ENCODE measurements at regions not wholly inside any gene's neighbourhood (a gene's known extent, or its start where the extent isn't known, plus 50 kb on each side); places are given as distances from the start of the nearest gene placed in this dataset.
"Not testable (repeated sequence)": the region's sequence is repeated elsewhere in the genome, so short reads cannot be mapped to it uniquely, and the experiment has no call there.

DNA sequence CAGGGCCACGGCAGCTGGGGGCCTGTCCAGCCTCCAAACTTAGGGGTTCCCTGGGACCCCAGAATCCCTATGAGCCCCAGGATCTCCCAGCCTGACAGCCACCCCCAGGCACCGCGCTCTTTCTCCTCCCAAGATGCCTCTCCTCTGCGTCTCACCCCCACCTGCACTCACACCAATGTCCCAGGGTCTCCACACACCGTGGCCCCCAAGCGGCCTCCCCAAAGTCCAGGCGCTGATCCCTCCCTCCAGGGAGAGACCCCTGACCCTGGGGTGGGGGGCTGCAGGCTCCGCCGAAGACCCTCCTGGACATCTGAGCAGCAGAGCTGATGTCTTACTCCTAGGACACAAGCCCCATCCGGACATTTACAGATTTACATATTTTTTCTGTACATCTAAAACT lies 123.2 kb upstream of the ZNF469 start:
- DNase-seq; H3K4me3 ChIP-seq; intact Hi-C loops (cut with DNase I; ENCODE audit: low total_unique reads); H3K9me3 ChIP-seq; H3K27ac ChIP-seq; H3K36me3 ChIP-seq: not testable (repeated sequence)
- Histone ChIP-seq H3K27me3 (peaks cover 0 to 20% (median 7%) of the 10 kb centered on the region in 3 donors), H3K4me1 (peaks cover 2 to 31% (median 19%) of the 10 kb centered on the region in 4 donors)
- 64 to 73% (median 71%) methylated on average over 8 to 10 of the region's 10 CpGs for WGBS, 5 donors

DNA sequence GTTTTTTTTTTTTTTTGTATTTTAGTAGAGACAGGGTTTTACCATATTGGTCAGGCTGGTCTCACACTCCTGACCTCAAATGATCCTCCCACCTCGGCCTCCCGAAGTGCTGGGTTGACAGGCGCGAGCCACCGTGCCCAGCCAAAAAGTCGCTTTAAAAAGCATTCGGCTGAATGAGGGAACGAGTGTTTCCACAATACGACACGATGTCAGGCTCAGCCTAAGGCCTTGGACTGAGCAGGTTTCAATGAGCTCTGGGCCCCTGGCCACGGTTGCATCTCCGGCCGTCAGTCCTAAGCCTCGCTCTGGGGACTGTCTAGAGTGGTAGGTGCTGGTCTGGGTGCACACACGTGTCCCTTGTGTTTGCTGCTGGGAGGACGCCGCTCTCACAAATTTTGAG lies 122.6 kb upstream of the ZNF469 start:
- intact Hi-C loops (cut with DNase I; ENCODE audit: low total_unique reads); H3K9me3 ChIP-seq; H3K36me3 ChIP-seq; DNase-seq; H3K27ac ChIP-seq; H3K4me3 ChIP-seq: not testable (repeated sequence)
- 94 to 95% (median 94%) methylated on average over 17 of the region's 17 CpGs for WGBS, 5 donors
- Histone ChIP-seq H3K27me3 (peaks cover 0 to 20% (median 7%) of the 10 kb centered on the region in 3 donors), H3K4me1 (peaks cover 8 to 37% (median 23%) of the 10 kb centered on the region in 4 donors)

DNA sequence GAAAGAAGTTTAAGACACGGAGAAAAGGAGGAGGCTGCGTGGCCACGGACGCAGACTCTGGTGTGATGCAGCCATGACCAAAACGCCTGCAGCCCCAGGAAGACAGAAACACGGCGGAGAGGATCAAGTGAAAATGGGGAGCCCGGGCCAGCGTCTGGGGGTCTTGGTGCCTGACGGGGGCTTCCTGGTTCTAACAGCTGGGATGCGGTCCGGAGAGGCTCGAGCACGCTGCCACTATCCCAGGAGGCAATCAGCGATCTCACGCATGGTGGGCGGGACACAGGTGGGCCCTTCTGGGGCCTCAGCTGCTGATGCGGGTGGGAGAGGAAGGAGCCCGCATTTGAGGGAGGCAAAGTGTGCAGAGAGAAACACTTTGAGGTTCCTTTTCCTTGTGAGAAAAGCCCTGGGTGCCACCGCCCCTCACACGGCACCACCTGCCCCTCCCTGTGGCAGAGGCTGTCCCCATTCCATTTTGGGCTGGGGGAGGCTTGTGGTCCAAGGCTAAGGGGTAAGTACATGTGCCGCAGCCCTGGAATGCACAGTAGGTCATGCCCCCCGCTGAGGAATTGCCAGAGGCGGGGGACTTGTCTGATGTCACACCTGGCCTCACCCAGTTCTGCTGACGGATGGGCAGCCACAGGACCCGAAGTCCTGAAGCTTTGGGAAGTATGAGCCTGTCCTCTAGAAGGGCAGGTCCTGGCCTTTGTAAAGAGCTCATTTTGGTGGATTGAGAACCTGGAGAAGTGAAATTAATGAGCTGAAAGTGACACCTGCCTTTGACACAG lies 121.7 kb upstream of the ZNF469 start:
- H3K36me3 ChIP-seq; H3K9me3 ChIP-seq; DNase-seq; intact Hi-C loops (cut with DNase I; ENCODE audit: low total_unique reads); H3K4me3 ChIP-seq; H3K27ac ChIP-seq: not testable (repeated sequence)
- Histone ChIP-seq H3K27me3 (peaks cover 0 to 20% (median 7%) of the 10 kb centered on the region in 3 donors), H3K4me1 (peaks cover 12 to 47% (median 29%) of the 10 kb centered on the region in 4 donors)
- 91 to 95% (median 93%) methylated on average over 23 to 26 of the region's 26 CpGs for WGBS, 5 donors

DNA sequence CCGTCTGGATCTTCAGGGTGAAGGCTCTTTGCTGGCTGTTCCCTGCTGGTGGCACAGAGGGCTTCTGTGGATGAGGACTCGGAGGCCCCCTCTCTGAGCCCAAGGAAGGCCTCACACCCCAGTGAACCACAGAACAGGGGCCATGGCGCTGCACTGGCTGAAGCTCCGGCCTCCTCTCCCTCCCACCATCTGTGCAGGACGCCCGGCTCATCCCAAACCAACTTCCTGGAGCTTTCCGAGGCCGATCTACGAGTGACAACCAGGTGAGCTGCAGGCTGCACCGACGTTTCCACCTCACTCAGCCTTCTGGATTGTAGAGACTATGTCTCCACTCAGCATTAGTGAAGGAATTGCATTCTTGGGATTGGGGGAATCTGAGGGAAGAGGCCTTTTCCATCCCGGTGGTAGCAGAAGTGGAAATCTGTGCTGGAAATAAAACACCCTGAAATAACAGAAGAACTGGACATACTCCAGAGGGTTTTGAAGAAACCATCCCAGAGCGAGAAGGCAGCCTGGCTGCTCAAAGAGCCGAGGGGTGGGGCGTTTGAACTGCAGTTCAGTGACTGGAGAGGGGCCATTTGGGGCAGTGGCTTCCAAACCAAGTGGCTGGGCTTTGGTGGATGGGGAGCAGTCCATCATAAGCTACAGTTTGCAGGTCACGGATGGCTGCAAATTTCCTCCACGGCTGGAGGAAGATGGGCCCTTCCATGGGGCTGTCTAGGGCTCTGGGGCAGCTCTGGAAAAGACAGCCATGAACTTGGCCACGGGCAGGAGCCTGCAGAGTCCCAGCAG lies 120.7 kb upstream of the ZNF469 start:
- DNase-seq; H3K36me3 ChIP-seq; H3K4me3 ChIP-seq; H3K9me3 ChIP-seq; intact Hi-C loops (cut with DNase I; ENCODE audit: low total_unique reads): not testable (repeated sequence)
- 68 to 76% (median 71%) methylated on average over 12 to 18 of the region's 18 CpGs for WGBS, 5 donors
- peaks cover 0 to 20% (median 7%) of the 10 kb centered on the region in 3 donors for H3K27me3 ChIP-seq
- peak overlapping the region; percentile 43 to 80 (median 67) for H3K27ac ChIP-seq
- H3K4me1 ChIP-seq = peaks cover 12 to 47% (median 29%) of the 10 kb centered on the region in 4 donors

DNA sequence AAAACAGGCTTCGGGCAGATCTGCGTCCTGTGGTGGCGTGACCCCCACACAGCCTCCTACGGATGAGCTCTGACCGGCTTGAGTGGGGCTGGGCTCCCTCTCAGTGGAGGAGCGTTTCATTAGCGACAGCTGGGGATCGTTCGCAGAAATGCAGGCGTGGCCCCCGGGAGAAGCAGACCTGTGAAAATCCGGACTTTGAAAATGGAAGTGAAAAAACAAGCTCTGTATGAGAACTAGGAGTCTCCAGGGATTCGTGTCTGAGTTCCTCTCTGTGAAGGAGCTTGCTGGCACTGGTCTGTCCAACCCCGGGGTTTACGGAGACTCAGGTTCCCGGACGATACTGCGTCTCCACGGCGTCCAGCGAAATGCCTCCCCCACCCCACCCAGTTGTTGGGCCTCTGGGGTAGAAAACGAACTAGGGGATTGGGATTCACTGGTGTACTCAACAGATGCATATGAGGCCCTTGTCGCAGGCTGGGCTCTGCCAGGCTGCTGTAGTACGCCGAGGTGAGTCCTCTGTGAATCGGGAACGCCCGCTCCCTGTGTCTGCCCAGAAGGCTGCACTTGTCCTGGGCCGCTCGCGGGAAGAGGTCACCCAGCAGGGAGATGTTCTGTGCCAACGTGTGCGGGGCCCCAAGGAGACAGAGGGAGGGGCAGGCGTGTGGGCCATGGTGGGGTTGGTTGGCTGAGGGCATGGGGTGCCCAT lies 119.7 kb upstream of the ZNF469 start:
- H3K4me1 ChIP-seq = peaks cover 12 to 47% (median 29%) of the 10 kb centered on the region in 4 donors
- H3K27ac ChIP-seq = peak overlapping the region in 4 of 5 donors; percentile 9 to 80 (median 46)
- H3K36me3 ChIP-seq; H3K4me3 ChIP-seq; intact Hi-C loops (cut with DNase I; ENCODE audit: low total_unique reads); H3K9me3 ChIP-seq: not testable (repeated sequence)
- peaks cover 0 to 20% (median 7%) of the 10 kb centered on the region in 3 donors for H3K27me3 ChIP-seq
- WGBS, 5 donors = 67 to 75% (median 73%) methylated on average over 30 to 34 of the region's 34 CpGs
- peak in 1 of 2 donors; percentile 80 for DNase-seq

DNA sequence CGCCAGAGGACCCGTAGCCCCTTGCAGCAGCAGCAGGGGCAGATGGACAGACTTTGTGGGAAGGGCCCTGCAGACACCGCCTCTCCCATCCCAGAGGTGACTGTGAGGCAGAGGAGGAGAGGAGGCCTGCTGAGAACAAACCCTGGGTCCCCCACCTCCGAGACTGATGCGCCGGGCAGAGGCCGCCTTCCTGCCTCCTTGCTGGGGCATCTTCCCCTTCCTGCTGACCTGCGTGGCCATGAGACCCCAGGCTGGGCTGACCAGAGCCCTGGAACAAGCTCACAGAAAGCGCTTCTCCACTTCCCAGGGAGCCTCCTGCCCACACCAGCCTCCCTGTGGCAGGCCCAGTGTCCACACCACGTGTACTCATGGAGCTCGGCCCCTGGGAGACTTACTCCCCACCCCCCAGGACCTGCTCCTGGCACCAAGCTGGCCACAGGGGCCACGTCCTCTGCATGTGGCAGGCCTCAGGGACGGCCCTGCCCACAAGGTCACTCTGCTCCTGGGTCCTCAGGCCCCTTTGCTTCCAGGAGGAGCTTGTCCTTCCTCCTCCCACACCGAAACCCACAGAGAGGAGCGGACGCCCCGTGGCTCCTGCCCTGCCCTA lies 119.0 kb upstream of the ZNF469 start:
- Histone ChIP-seq H3K27me3 (peaks cover 0 to 20% (median 7%) of the 10 kb centered on the region in 3 donors), H3K4me1 (peaks cover 12 to 47% (median 29%) of the 10 kb centered on the region in 4 donors), H3K27ac (peak overlapping the region in 2 of 5 donors; percentile 43 to 80)
- H3K4me3 ChIP-seq; H3K9me3 ChIP-seq; H3K36me3 ChIP-seq; intact Hi-C loops (cut with DNase I; ENCODE audit: low total_unique reads); DNase-seq: not testable (repeated sequence)
- WGBS, 5 donors = 88 to 100% (median 95%) methylated on average over 4 to 15 of the region's 17 CpGs

DNA sequence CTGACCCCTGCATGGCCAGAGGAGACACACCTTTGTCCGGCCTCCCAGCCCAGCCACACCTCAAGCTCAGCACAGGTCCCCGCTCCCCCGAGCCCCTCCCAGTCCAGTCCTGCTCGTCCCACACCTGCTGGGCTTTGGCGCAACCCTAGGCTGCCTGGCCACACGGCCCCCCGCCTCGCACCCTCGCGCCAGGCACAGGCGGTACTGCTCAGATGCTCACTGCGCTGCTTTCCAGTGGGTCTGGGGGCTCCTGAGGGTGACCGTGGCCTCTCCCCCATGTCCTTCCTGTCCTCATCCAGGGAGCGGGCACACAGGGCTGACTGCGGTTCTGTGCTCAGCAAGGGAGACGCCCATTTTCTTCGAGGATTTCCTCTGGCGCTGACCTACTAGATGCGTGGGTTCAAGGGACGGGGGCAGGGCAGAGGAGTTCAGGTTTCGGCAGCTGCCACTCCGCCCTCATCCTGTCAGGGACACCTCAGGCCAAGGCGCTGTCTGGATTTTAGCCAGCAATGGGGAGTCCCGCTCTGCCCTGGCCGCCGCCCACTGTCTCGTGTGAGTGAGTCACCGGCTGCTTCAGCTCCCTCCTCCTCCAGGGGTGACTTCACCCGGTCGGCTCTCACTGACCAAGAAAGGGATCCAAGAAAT lies 118.0 kb upstream of the ZNF469 start:
- Histone ChIP-seq H3K36me3 (no peaks in the 10 kb centered on the region), H3K27ac (peak overlapping the region in 4 of 5 donors; percentile 37 to 80 (median 51)), H3K4me3 (peak overlapping the region in 2 of 4 donors; percentile 26 to 27), H3K9me3 (no peaks in the 10 kb centered on the region), H3K27me3 (peaks cover 0 to 11% (median 0%) of the 10 kb centered on the region in 3 donors), H3K4me1 (peaks cover 12 to 38% (median 22%) of the 10 kb centered on the region in 4 donors)
- WGBS, 5 donors = 10 to 44% (median 17%) methylated on average over 18 to 30 of the region's 30 CpGs
- DNase-seq = peak; percentile 92 to 94
- intact Hi-C loops (cut with DNase I; ENCODE audit: low total_unique reads) = no loop called here
- TF ChIP-seq, protein P1, sequence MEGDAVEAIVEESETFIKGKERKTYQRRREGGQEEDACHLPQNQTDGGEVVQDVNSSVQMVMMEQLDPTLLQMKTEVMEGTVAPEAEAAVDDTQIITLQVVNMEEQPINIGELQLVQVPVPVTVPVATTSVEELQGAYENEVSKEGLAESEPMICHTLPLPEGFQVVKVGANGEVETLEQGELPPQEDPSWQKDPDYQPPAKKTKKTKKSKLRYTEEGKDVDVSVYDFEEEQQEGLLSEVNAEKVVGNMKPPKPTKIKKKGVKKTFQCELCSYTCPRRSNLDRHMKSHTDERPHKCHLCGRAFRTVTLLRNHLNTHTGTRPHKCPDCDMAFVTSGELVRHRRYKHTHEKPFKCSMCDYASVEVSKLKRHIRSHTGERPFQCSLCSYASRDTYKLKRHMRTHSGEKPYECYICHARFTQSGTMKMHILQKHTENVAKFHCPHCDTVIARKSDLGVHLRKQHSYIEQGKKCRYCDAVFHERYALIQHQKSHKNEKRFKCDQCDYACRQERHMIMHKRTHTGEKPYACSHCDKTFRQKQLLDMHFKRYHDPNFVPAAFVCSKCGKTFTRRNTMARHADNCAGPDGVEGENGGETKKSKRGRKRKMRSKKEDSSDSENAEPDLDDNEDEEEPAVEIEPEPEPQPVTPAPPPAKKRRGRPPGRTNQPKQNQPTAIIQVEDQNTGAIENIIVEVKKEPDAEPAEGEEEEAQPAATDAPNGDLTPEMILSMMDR (IDR thresholded peaks at IDR 0.05) = no peak
- peak in 2 of 3 donors; percentile 25 to 62 for TF ChIP-seq POLR2AphosphoS5 (IDR thresholded peaks at IDR 0.05)

DNA sequence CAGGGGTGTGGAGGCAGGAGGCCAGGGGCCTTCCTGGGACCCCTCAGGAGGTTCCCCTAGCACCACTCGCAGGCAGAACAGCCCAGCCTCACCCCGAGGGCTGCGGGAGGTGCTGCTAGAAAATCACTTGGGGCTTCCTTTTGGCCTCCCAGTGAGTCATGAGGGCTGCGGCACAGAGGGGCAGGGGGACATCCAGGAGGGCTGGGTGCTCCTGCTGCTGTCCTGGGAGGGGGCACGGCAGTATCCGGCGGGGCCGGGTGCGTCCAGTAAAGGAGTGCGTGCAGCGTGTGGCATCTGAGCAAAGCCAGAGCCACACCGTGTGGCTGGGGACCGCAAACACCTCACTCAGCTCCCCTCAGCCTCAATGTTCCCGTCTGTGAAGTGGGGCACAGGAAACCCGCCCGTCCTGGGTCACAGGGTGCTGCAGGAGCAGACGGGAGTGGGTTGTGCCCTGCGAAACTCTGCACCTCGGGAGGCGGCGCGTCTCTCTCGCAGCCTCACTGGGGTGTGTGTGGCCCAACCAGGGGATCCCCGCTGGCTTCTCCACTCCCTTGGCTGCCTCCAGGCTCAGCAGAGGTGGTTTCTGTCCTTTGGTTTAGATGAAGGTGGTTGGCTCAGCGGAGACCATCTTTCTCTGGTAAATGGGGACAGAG lies 117.3 kb upstream of the ZNF469 start:
- intact Hi-C loops (cut with DNase I; ENCODE audit: low total_unique reads); H3K36me3 ChIP-seq; H3K9me3 ChIP-seq; DNase-seq; H3K27me3 ChIP-seq: not testable (repeated sequence)
- Histone ChIP-seq H3K27ac (peak overlapping the region in 3 of 5 donors; percentile 35 to 80 (median 59)), H3K4me3 (peak overlapping the region in 1 of 4 donors; percentile 26), H3K4me1 (peaks cover 12 to 38% (median 22%) of the 10 kb centered on the region in 4 donors)
- WGBS, 5 donors = 69 to 74% (median 72%) methylated on average over 4 to 22 of the region's 25 CpGs

DNA sequence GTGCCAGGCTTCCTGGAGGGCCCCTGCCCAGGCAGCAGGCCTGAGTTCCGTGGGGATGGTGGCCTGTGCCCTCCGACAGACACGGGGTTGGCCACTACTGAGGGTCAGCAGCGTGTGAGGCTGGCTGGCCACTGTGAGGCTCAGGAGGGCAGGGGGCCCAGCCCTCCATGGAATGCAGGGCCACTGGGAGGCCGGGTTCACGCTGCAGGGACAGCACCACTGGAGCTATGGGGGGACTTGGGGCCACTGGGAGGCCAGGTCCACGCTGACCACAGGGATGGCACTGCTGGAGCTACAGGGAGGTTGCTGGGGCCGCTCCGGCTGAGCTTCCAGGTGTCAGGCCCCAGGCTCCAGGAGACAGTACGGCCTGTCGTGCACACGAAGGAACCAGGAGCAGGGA lies 116.7 kb upstream of the ZNF469 start:
- peak overlapping the region in 1 of 5 donors; percentile 80 for H3K27ac ChIP-seq
- H3K4me1 ChIP-seq = peaks cover 12 to 38% (median 22%) of the 10 kb centered on the region in 4 donors
- H3K9me3 ChIP-seq; H3K4me3 ChIP-seq; H3K36me3 ChIP-seq; H3K27me3 ChIP-seq; intact Hi-C loops (cut with DNase I; ENCODE audit: low total_unique reads); DNase-seq: not testable (repeated sequence)
- WGBS, 5 donors = 93 to 100% (median 97%) methylated on average over 6 to 12 of the region's 12 CpGs; no CpG with 5 or more reads in 1 of the 5 donors
